ENCODE measurements at regions not wholly inside any gene's neighbourhood (a gene's known extent, or its start where the extent isn't known, plus 50 kb on each side); places are given as distances from the start of the nearest gene placed in this dataset.

DNA sequence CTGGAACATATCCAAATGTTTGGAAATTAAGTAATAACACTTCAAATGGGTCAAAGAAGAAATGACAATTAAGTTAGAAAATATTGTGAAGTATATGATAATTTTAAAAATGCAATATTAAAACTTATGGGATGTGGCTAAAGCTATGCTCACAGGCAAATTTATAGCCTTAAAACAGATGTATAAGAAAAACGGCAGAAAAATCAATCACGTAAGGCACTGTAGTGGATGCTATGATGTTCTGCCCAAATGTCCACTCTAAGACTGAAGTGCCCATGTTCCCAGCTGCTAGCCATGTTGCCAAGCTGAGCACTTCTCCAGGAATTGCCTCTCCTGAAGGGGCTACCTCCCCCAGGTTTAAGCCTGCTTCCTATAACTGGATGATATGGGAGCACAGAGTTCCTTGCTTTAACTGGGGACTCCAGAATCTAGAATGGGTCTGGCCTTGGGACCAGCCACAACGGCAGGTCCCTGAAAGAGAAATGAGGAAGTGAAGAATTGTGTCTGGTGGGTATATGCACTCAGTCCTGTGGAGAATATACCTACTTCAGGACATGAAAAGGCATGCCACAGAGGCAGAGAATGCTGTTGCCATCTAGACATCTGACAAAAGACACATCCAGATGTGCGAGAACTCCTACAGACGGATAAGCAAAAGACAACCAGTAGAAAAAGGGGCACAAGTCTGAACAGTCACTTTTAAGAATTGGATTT, 78.2 kb upstream of the RXRA start:
- Histone ChIP-seq H3K4me3 (ENCODE audit: low read depth in 1 of 3, low read length in 3 of 3) (no peak overlapping the region), H3K9ac (ENCODE audit: low read depth in 1 of 2, low read length in 2 of 2) (no peak overlapping the region), H3K4me1 (ENCODE audit: control insufficient read depth in 4 of 4, insufficient read depth in 4 of 4, low read length in 3 of 4) (peaks cover 0 to 26% (median 17%) of the 10 kb centered on the region in 4 donors), H3K27me3 (ENCODE audit: control insufficient read depth in 4 of 4, insufficient read depth in 4 of 4, low read length in 3 of 4) (no peaks in the 10 kb centered on the region), H3K27ac (ENCODE audit: low read depth in 1 of 2, low read length in 2 of 2) (no peak overlapping the region), H3K9me3 (ENCODE audit: control insufficient read depth in 4 of 4, low read length in 3 of 4) (peaks cover 0 to 7% (median 3%) of the 10 kb centered on the region in 4 donors), H3K36me3 (ENCODE audit: control insufficient read depth in 4 of 4, insufficient read depth in 3 of 4, low read depth in 1 of 4, low read length in 3 of 4) (no peaks in the 10 kb centered on the region)
- no peak for TF ChIP-seq MAX (IDR thresholded peaks at IDR 0.05)
- no peak for TF ChIP-seq GABPA (IDR thresholded peaks at IDR 0.05 in 1 of 2, conservative IDR thresholded peaks at IDR 0.05 in 1 of 2)
- TF ChIP-seq RXRA (IDR thresholded peaks at IDR 0.05) = no peak
- TF ChIP-seq, protein P1, sequence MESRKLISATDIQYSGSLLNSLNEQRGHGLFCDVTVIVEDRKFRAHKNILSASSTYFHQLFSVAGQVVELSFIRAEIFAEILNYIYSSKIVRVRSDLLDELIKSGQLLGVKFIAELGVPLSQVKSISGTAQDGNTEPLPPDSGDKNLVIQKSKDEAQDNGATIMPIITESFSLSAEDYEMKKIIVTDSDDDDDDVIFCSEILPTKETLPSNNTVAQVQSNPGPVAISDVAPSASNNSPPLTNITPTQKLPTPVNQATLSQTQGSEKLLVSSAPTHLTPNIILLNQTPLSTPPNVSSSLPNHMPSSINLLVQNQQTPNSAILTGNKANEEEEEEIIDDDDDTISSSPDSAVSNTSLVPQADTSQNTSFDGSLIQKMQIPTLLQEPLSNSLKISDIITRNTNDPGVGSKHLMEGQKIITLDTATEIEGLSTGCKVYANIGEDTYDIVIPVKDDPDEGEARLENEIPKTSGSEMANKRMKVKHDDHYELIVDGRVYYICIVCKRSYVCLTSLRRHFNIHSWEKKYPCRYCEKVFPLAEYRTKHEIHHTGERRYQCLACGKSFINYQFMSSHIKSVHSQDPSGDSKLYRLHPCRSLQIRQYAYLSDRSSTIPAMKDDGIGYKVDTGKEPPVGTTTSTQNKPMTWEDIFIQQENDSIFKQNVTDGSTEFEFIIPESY (IDR thresholded peaks at IDR 0.05) = no peak
- TF ChIP-seq FOXA2 (IDR thresholded peaks at IDR 0.05) = no peak
- no peak for TF ChIP-seq YY1 (IDR thresholded peaks at IDR 0.05)
- no peak for TF ChIP-seq SP1 (IDR thresholded peaks at IDR 0.05)
- TF ChIP-seq HNF4A (conservative IDR thresholded peaks at IDR 0.05) = no peak
- TF ChIP-seq TAF1 (conservative IDR thresholded peaks at IDR 0.05) = no peak
- no peak for TF ChIP-seq HNF4G (IDR thresholded peaks at IDR 0.05)
- TF ChIP-seq, protein P2, sequence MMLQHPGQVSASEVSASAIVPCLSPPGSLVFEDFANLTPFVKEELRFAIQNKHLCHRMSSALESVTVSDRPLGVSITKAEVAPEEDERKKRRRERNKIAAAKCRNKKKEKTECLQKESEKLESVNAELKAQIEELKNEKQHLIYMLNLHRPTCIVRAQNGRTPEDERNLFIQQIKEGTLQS (IDR thresholded peaks at IDR 0.05) = no peak
- TF ChIP-seq FOXA1 (IDR thresholded peaks at IDR 0.05) = no peak
- TF ChIP-seq RAD21 (IDR thresholded peaks at IDR 0.05) = no peak
- no peak for TF ChIP-seq REST (IDR thresholded peaks at IDR 0.05)
- TF ChIP-seq NR2F2 (IDR thresholded peaks at IDR 0.05) = no peak
- TF ChIP-seq EGR1 (IDR thresholded peaks at IDR 0.05; ENCODE audit: low read depth in 2 of 2) = no peak
- DNase-seq (ENCODE audit: low spot score) = no peak
- WGBS = 96% methylated on average over 5 of the region's 5 CpGs

- Histone ChIP-seq H3K4me3 (ENCODE audit: low read depth in 1 of 3, low read length in 3 of 3) (no peak overlapping the region), H3K4me1 (ENCODE audit: control insufficient read depth in 4 of 4, insufficient read depth in 4 of 4, low read length in 3 of 4) (peaks cover 0 to under 1% (median 0%) of the 10 kb centered on the region in 4 donors), H3K27me3 (ENCODE audit: control insufficient read depth in 4 of 4, insufficient read depth in 4 of 4, low read length in 3 of 4) (no peaks in the 10 kb centered on the region), H3K36me3 (ENCODE audit: control insufficient read depth in 4 of 4, insufficient read depth in 3 of 4, low read depth in 1 of 4, low read length in 3 of 4) (no peaks in the 10 kb centered on the region), H3K9ac (ENCODE audit: low read depth in 1 of 2, low read length in 2 of 2) (no peak overlapping the region), H3K9me3 (ENCODE audit: control insufficient read depth in 4 of 4, low read length in 3 of 4) (peaks cover 0 to 7% (median 3%) of the 10 kb centered on the region in 4 donors), H3K27ac (ENCODE audit: low read depth in 1 of 2, low read length in 2 of 2) (no peak overlapping the region)
- DNase-seq (ENCODE audit: low spot score) = no peak
- WGBS = 92% methylated on average over 33 of the region's 33 CpGs
- TF ChIP-seq, protein P2 (IDR thresholded peaks at IDR 0.05) = no peak
- no peak for TF ChIP-seq SP1 (IDR thresholded peaks at IDR 0.05)
- no peak for TF ChIP-seq HNF4G (IDR thresholded peaks at IDR 0.05)
- no peak for TF ChIP-seq NR2F2 (IDR thresholded peaks at IDR 0.05)
- no peak for TF ChIP-seq JUND (IDR thresholded peaks at IDR 0.05)
- TF ChIP-seq RAD21 (IDR thresholded peaks at IDR 0.05) = no peak
- no peak for TF ChIP-seq CTCF (IDR thresholded peaks at IDR 0.05; ENCODE audit: low read depth, low read length, missing input control)
- no peak for TF ChIP-seq HNF4A (conservative IDR thresholded peaks at IDR 0.05)
- TF ChIP-seq FOXA1 (IDR thresholded peaks at IDR 0.05) = no peak
- TF ChIP-seq MAX (IDR thresholded peaks at IDR 0.05) = no peak
- no peak for TF ChIP-seq EGR1 (IDR thresholded peaks at IDR 0.05; ENCODE audit: low read depth in 2 of 2)
- TF ChIP-seq FOXA2 (IDR thresholded peaks at IDR 0.05) = no peak
These were observed 74.8 kb upstream of the RXRA start for GRCh38 chr9:134251296-134252069.
